NCI-H524 treated with DMSO at 0.1 percent for 48 hours (cell line): ENCODE measurements at regions not wholly inside any gene's neighbourhood (a gene's known extent, or its start where the extent isn't known, plus 50 kb on each side); places are given as distances from the start of the nearest gene placed in this dataset.

ENCODE experiments used
- DNase-seq: peaks from one replicate; lab custom pipeline; 2025; lab: John Stamatoyannopoulos, UW

- DNase-seq, result no peak
These were observed 102.5 kb upstream of the RGS4 start for GRCh38 chr1:162966613-162967012.

- DNase-seq, result no peak
These were observed 103.9 kb upstream of the CCDC190 start for GRCh38 chr1:162964901-162965300.

DNA sequence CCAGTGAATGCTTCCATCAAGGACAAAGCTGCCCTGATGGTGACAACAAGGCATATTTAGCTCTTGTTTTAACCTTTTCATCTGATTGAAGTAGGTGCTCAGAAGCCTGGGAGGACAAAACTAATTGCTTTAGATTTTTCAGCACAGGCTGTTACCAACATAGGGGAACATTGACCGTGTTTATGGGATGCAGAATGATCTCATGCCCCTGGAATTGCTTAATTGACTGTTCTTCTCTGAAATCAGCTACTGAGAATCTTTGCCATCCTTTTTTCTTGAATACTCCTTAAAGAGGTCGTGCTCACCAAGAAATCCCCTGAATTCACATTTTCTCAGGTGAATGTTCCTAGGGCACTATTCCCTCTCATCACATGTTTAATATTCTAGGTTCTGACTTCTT, 95.9 kb upstream of the CCDC190 start:
- no peak for DNase-seq

DNA sequence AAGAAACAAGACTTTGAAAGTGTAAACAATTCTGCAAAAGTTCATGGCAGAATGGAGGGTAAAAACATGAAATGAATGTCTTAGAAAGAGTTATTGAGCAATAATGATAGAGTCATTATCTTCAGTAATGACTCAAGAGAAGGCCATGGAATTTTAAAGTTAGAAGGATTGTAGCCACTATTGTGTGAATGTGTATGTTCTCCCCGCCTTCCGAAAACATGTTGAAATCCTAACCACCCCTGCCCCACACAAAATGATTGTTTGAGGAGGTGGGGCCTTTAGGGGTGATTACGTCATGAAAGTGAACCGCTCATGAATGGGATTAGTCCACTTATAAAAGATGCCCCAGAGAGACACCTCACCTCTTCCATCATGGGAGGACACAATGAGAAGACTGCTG, 93.8 kb upstream of the CCDC190 start:
- DNase-seq, result no peak

- no peak for DNase-seq
These were observed 92.0 kb upstream of the CCDC190 start for GRCh38 chr1:162952956-162953355.

GRCh38 chr1:162951553-162952315, 90.8 kb upstream of the CCDC190 start:
- no peak for DNase-seq

DNA sequence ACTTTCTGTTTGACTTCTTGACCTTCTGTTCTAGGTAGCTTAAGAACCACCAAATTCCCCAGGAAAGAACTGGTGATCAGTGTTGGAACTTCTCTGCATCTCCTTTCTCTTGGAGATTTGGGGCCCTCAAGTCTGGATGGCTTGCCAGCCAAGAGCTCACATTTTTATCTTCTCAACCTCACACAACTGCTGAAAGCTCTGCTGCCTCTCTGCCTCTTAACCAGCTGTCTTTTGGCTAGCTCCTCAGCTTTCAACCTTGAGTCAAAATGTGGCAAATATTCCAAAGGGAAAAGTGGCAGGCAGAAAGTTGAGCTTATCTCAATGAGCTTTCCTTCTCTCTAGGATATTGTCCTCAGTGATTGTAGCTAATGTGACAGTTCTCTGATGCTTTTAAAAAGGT, 89.2 kb upstream of the CCDC190 start:
- DNase-seq, result no peak

DNA sequence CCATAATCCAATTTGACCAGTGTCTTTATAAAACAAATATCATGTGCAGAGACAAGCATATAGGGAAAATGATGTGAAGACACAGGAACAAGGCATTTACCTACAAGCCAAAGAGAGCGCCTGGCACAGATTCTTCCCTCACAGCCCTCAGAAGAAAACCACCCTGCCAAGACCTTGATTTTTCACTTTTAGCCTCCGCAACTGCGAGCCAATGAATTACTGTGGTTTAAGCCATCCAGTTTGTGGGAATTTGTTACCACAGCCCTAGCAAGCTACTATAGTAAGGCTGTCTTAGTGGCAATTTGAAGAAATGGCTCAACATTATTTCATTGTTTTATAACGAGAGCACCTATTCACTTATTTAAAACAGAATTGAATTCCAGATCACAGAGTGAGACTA, 85.7 kb upstream of the CCDC190 start:
- DNase-seq, result no peak

GRCh38 chr1:162944974-162945674, 84.1 kb upstream of the CCDC190 start:
- no peak for DNase-seq

- no peak for DNase-seq
These were observed 82.6 kb upstream of the CCDC190 start for GRCh38 chr1:162943622-162944021.

DNA sequence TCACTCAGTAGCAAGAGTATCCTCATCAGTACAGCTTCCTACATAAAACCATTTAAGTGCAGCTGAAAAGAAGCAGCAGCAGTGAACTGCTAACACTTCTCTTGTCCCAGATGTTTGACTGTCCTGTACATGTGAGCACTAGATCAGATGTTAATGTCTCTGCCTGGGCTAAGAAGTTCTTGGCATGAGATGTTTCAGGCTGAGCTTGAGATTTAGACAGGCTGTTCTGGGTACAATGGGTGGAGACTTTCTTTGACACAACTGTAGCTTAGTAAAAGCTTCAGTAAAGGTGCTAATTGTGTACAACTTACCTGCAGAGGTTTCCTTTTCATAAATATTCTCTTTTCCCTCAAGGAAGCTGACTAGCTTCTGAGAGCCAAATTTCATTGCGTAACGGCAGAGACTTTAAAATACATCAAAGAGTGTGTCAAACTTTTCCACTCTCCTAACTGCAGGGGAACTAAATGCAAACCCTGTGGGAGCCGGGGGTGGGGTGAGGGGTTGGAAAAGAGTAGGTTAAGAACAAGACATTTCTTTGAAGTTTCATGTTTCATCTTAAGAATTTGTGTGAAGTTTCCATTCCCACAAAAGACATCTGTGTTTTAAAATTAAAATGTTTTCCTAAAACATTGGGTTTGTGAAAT, 82.1 kb upstream of the CCDC190 start:
- no peak for DNase-seq

- DNase-seq, result no peak
These were observed 80.0 kb upstream of the CCDC190 start for GRCh38 chr1:162941024-162941423.

DNA sequence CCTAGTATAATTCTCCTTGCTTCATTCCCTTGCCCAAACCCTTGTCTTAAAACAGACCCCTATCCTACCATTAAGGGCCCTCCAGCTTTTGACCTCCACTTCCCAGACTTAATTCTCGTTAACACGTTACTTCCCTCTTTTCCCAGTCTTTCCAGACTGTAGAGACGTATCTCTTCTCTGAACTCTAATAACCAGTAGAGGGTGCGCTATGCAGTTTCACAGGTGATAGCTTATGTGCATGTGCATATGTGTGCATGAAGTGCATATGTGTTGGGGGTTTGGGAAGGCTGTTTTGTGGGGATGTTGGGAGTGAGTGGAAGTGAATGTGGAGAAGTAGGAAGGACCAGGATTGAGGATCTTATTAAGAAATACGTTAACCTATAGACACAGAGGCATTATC, 78.1 kb upstream of the CCDC190 start:
- DNase-seq, result no peak

DNA sequence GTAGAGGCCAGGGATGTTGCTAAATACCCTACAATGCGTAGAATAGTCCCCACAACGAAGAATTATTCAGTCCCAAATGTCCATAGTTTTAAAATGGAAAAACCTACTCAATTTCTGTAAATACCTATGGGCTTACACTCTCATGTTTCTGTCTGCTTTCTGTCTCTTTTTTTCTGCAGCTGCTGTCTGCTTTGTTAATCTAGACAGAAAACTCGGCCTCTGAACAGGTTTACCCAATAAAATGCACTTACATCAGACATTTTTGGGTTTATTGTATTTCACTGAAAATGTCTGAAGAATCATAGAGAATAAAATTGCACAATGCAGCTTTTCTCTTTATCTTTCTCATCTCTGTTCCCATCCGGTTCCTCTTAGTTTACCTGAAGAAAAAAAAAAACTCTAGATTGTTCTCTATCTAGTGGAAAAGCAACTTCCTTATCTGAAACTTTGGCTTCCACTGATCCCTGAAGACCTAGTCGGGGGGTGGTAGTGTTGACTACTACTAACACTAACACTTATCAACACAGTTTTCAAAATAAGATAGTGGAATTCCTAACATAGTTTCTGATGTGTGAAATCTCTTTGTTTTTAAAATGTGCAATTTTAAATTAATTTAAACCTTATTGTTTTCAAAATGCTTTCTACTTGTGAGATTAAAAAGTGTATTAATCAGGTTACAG, 76.9 kb upstream of the CCDC190 start:
- DNase-seq, result no peak

DNA sequence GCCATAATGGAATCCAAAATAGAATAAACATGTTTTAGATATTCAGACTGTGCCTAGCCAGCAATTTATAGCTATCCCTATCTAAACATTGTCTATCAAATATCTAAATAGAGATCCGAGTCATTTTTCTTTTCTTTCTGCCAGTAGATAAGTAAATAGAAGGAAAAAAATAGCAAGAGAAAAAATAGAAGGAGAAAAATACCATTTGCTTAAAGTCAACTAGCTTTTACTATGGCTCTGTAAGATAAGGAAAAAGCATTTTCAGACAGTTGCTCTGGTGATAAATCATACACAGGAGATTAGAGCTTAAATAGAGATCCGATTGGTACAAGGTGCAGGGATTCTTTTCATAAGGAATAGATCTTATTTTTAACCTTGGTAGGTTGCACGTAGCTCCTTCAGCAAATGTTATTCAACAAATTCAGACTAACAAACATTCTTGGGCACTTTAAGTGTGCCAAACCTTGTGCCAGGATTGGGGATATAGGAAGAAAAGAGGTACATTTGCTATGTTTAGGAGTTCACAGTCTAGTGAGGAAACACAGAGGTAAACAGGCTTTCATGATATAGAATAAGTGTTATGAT, 70.1 kb upstream of the CCDC190 start:
- DNase-seq, result no peak

DNA sequence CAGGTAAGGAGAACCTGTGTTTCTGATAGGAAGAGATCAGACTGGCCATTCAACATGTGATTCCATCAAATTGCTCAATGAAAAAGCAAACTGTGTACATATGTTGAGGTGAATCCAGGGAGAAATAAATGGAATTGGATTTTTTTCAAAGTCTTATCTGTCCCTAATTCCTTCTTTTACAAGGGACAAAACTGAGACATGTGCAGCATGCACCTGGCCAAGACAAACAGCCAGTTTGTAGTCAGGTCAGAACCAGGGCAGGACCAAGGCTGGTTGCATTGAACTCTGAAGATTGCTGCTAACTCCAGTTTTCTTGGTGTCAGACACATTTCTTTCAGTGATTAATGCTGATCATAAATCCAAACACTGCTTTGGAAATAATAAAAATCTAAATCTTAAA, 69.6 kb upstream of the CCDC190 start:
- no peak for DNase-seq

DNA sequence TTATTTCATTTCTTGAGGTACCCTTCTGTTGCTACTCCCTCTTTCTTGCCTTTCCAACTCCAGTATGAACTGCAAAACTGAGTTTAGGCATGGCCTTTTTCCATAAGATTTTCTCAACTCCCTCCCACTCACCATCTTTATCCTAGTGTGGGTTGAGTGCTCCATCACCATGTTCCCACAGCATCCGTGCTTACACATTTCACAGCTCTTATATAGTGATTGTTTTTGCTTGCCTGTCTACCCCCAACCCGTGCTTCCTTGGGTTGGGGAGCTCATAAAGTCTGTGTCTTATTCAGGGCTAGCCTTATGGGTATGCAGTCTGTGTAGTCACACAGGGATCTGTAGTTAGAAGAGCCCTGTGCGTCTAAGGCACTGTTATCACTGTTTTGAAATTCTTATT, 68.2 kb upstream of the CCDC190 start:
- no peak for DNase-seq

- DNase-seq, result no peak
These were observed 67.2 kb upstream of the CCDC190 start for GRCh38 chr1:162928141-162928540.

DNA sequence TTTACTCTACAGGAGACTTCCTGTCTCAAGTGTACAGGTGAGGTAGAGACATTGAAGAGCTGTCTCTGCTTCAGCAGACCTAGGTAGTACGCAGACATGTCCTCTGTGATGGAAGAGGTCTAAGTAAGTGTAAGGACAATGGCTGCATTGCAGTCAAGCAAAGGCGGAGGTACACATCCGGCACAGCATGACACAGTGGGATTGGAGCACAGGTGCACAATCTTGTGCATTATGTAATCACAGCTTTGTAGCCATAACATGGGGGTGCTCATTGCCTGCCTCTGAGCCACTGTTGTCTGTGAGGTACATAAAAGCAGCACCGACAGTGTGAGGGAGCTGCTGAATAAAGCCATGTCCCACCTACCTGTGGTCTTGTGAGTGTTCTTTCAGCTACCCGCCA, 66.4 kb upstream of the CCDC190 start:
- DNase-seq, result no peak

GRCh38 chr1:162926906-162927305, 65.9 kb upstream of the CCDC190 start:
- no peak for DNase-seq

- no peak for DNase-seq
These were observed 63.2 kb upstream of the CCDC190 start for GRCh38 chr1:162924179-162924578.

DNA sequence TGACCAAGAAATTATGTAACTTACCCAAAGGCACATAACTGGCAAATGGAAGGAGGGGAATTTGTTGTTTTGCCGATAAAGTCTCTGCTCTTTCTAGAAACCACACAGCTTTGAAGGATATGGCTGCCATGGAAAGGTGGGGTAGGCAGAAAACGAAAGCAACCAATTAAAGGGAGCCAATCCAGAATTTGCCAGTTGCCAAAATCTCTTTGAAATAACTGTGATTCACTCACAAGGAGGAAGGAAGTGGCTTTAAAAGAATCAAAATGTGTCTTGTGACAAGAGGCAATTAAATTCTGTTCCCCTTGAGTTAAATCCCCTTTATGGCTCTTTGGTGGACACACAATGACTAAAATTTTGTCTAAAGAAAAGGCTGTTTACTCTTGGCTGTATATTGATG, 61.2 kb upstream of the CCDC190 start:
- no peak for DNase-seq
